Peyer's patch (tissue), 4 donors: ENCODE measurements at regions not wholly inside any gene's neighbourhood (a gene's known extent, or its start where the extent isn't known, plus 50 kb on each side); places are given as distances from the start of the nearest gene placed in this dataset.

Source experiments
- CTCF ChIP-seq, 6 experiments: fragments of 450-650 bp in 4 of 6; fragments of 200-600 bp in 2 of 6; sonication (generic) in 1 of 6; IDR thresholded peaks; one replicate each; pipeline ENCODE4 v1.5.1; 2017 to 2019; ENCODE audit warnings: antibody characterized with exemption in 6 of 6, mild to moderate bottlenecking in 3 of 6, moderate library complexity in 1 of 6
- POLR2A ChIP-seq, 2 donors: fragments of 450-650 bp; IDR thresholded peaks; one replicate each; pipeline ENCODE4 v1.5.1; 2017; ENCODE audit warnings: antibody characterized with exemption in 2 of 2, mild to moderate bottlenecking in 2 of 2, moderate library complexity in 2 of 2

DNA sequence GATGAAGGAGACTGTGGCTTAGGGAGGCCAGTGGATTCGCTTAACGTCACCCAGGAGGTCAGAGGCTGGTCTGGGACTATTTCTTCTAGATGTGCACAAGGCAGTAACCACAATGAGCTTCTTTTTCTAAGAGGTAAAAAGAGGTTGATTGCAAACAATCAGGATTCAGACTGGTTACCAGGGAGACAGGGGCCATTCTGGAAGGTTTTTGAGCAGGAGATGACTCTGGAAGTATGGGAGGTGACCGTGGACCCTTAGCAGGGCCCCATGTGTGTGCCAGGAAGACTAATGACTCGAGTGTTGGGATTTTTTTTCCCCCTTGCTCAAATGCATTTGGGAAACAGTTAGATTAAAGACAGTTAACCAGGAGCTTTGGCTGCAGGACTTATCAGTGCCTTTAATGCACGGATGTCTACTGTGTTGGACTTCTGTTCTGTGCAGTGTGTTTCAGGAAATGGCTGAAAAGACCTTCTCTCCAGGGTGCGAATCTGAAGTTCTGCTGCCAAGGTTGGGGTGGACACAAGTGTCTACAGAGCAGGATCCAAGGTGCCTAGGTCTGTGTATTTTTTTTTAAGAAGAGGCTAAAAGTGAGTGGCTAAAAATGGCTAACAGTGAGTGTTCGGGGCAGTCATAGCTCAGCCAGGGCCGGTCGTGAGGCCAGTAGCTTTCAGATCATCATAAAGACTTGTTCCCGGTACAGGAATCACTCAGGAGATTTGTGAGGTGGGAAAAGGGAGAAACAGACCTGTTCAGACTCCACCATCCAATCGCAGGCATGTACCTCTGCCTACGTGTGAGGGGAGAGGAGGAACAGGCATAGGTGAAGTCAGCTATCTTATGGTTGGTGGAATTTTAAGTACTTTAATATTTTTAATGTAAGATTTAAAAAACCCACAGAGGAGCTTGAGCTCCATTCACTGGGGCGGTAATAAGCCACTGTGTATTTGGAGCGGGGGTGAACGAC is 82.3 kb upstream of the CIBAR2 start:
- TF ChIP-seq POLR2A (IDR thresholded peaks at IDR 0.05) (no peak), CTCF (IDR thresholded peaks at IDR 0.05) (no peak)
